ENCODE measurements at regions not wholly inside any gene's neighbourhood (a gene's known extent, or its start where the extent isn't known, plus 50 kb on each side); places are given as distances from the start of the nearest gene placed in this dataset.

GRCh38 chr14:29999013-29999539, 71.4 kb upstream of the PRKD1 start:
- no peak for TF ChIP-seq NFE2L2 (conservative IDR thresholded peaks at IDR 0.05; ENCODE audit: low read length)
- no peak for TF ChIP-seq TP53 (CRISPR knock-in tag; IDR thresholded peaks at IDR 0.05)
- no peak for TF ChIP-seq HDAC2 (IDR thresholded peaks at IDR 0.05)
- TF ChIP-seq MAX (IDR thresholded peaks at IDR 0.05), result no peak
- TF ChIP-seq RCOR1 (IDR thresholded peaks at IDR 0.05; ENCODE audit: low read depth, low read length), result no peak
- no peak for TF ChIP-seq RFX5 (IDR thresholded peaks at IDR 0.05)
- TF ChIP-seq EP300 (IDR thresholded peaks at IDR 0.05), result no peak
- no peak for TF ChIP-seq HES2 (IDR thresholded peaks at IDR 0.05)
- no peak for TF ChIP-seq NR3C1 (IDR thresholded peaks at IDR 0.05)
- TF ChIP-seq MAZ (IDR thresholded peaks at IDR 0.05; ENCODE audit: borderline replicate concordance, low read depth, low read length), result no peak
- TF ChIP-seq SREBF2 (IDR thresholded peaks at IDR 0.05), result no peak
- no peak for TF ChIP-seq CHD4 (IDR thresholded peaks at IDR 0.05; ENCODE audit: borderline replicate concordance)
- no peak for DNase-seq (ENCODE audit: low read depth in 1 of 2, low spot score in 1 of 2)
- no peaks in the 10 kb centered on the region for H3K9me3 ChIP-seq
- FAIRE-seq, result no peak
- no peaks in the 10 kb centered on the region for H3K4me1 ChIP-seq
- CTCF ChIA-PET, result no interaction called here
- H3K4me2 ChIP-seq, result no peak overlapping the region
- WGBS (ENCODE audit: missing lambda C conversion rate), result 19% methylated on average over 3 of the region's 3 CpGs
- H3K4me3 ChIP-seq, result no peak overlapping the region
- ATAC-seq, result no peak
- no peak overlapping the region for H3K27ac ChIP-seq
- POLR2A ChIA-PET, result no interaction called here

- H3K4me2 ChIP-seq, result no peak overlapping the region
- DNase-seq (ENCODE audit: low read depth in 1 of 2, low spot score in 1 of 2) (no peak), ATAC-seq (no peak), FAIRE-seq (no peak)
- no peaks in the 10 kb centered on the region for H3K9me3 ChIP-seq
- no peak overlapping the region for H3K27ac ChIP-seq
- H3K4me1 ChIP-seq, result no peaks in the 10 kb centered on the region
- ChIA-PET POLR2A (no interaction called here), CTCF (interaction anchor here (0.9 kb wide), 1 partner anchor 451 kb away, joined by 3 read pairs; no protein-coding TSS in a partner anchor)
- TF ChIP-seq FOSB (CRISPR knock-in tag; IDR thresholded peaks at IDR 0.05) (no peak), POLR2A (IDR thresholded peaks at IDR 0.05; ENCODE audit: low read length) (no peak), JUNB (IDR thresholded peaks at IDR 0.05) (no peak), ESRRA (IDR thresholded peaks at IDR 0.05; ENCODE audit: borderline replicate concordance, low read length) (no peak), USF2 (IDR thresholded peaks at IDR 0.05) (no peak), EP300 (IDR thresholded peaks at IDR 0.05) (no peak), CBX2 (IDR thresholded peaks at IDR 0.05; ENCODE audit: borderline replicate concordance, low read depth) (no peak), TP53 (CRISPR knock-in tag; IDR thresholded peaks at IDR 0.05) (no peak), POLR2AphosphoS2 (conservative IDR thresholded peaks at IDR 0.05; ENCODE audit: low read length) (no peak), MAZ (IDR thresholded peaks at IDR 0.05; ENCODE audit: borderline replicate concordance, low read depth, low read length) (no peak), ATOH8 (CRISPR knock-in tag; IDR thresholded peaks at IDR 0.05; ENCODE audit: low read depth) (no peak), KDM5A (IDR thresholded peaks at IDR 0.05) (no peak), HDAC2 (IDR thresholded peaks at IDR 0.05) (no peak), HES2 (IDR thresholded peaks at IDR 0.05) (no peak), CHD2 (IDR thresholded peaks at IDR 0.05; ENCODE audit: low read length, partially characterized antibody) (no peak), ELK1 (IDR thresholded peaks at IDR 0.05; ENCODE audit: low read depth, low read length) (no peak), RARB (CRISPR knock-in tag; IDR thresholded peaks at IDR 0.05) (no peak), HEYL (CRISPR knock-in tag; IDR thresholded peaks at IDR 0.05) (no peak), JUN (IDR thresholded peaks at IDR 0.05) (no peak), RCOR1 (IDR thresholded peaks at IDR 0.05; ENCODE audit: low read depth, low read length) (no peak)
- H3K4me3 ChIP-seq, result no peak overlapping the region
- 41% methylated on average over 5 of the region's 5 CpGs for WGBS (ENCODE audit: missing lambda C conversion rate)
These were observed 75.2 kb upstream of the PRKD1 start for GRCh38 chr14:30002859-30003258.
